Epithelial cell of esophagus (primary cell): ENCODE measurements at regions not wholly inside any gene's neighbourhood (a gene's known extent, or its start where the extent isn't known, plus 50 kb on each side); places are given as distances from the start of the nearest gene placed in this dataset.

ENCODE experiments used
- DNase-seq: peaks from one replicate; pipeline ENCODE4 v3.0.0; 2010; ENCODE audit warnings: low read depth
- H3K4me3 ChIP-seq: 2 replicates; pipeline ENCODE4 v1.5.1; 2011; ENCODE audit warnings: mild to moderate bottlenecking, low read length, control low read depth
- CTCF ChIP-seq: IDR thresholded peaks from 2 replicates; pipeline ENCODE4 v1.5.1; 2011; ENCODE audit warnings: low read depth, mild to moderate bottlenecking, low read length, control low read depth, inconsistent platforms; ENCODE audit not compliant: insufficient read depth; ENCODE audit errors: missing control alignments

- TF ChIP-seq CTCF: peak; percentile 16
- no peak overlapping the region for H3K4me3 ChIP-seq
- DNase-seq: peak; percentile 1
Measured at GRCh38 chr5:45796959-45797553, 100.9 kb upstream of the HCN1 start.

- no peak overlapping the region for H3K4me3 ChIP-seq
- TF ChIP-seq CTCF: no peak
Measured at GRCh38 chr5:45795458-45795857, 99.3 kb upstream of the HCN1 start.

GRCh38 chr5:45793638-45794532, 97.7 kb upstream of the HCN1 start:
- TF ChIP-seq CTCF: no peak
- DNase-seq: no peak
- no peak overlapping the region for H3K4me3 ChIP-seq

More at GRCh38 chr5:45795458-45795857, 99.3 kb upstream of the HCN1 start:
- no peak for DNase-seq

- H3K4me3 ChIP-seq: no peak overlapping the region
- DNase-seq: no peak
- TF ChIP-seq CTCF: no peak
Measured at GRCh38 chr5:45779874-45780671, 83.9 kb upstream of the HCN1 start.

- DNase-seq: no peak
- no peak overlapping the region for H3K4me3 ChIP-seq
- TF ChIP-seq CTCF: no peak
Measured at GRCh38 chr5:45774528-45774927, 78.3 kb upstream of the HCN1 start.

- no peak for TF ChIP-seq CTCF
- no peak for DNase-seq
Measured at GRCh38 chr5:45772402-45772801, 76.2 kb upstream of the HCN1 start.

More at GRCh38 chr5:45772402-45772801, 76.2 kb upstream of the HCN1 start:
- H3K4me3 ChIP-seq: no peak overlapping the region
